Tibial nerve (tissue), 4 donors: ENCODE measurements at regions not wholly inside any gene's neighbourhood (a gene's known extent, or its start where the extent isn't known, plus 50 kb on each side); places are given as distances from the start of the nearest gene placed in this dataset.

ENCODE experiments used
- DNase-seq, 2 donors: peaks; one replicate each; pipeline ENCODE4 v3.0.0-alpha.2; 2019; ENCODE audit warnings: low spot score in 2 of 2
- H3K27ac ChIP-seq, 4 donors: fragments of 200-600 bp; sonication (generic) in 3 of 4; one replicate each; pipeline ENCODE4 v1.5.1; 2017 to 2019; ENCODE audit warnings: mild to moderate bottlenecking in 1 of 4
- H3K27me3 ChIP-seq, 2 donors: fragments of 200-600 bp; sonication (generic) in 1 of 2; one replicate each; pipeline versions ENCODE4 v1.5.1 to v1.6.0; 2017 to 2019
- H3K36me3 ChIP-seq, 3 donors: fragments of 200-600 bp; sonication (generic); one replicate each; pipeline ENCODE4 v1.5.1; 2018 to 2019
- H3K4me1 ChIP-seq, 4 donors: fragments of 200-600 bp; sonication (generic) in 3 of 4; one replicate each; pipeline ENCODE4 v1.5.1; 2017 to 2019
- H3K4me3 ChIP-seq, 4 donors: fragments of 200-600 bp; sonication (generic) in 3 of 4; one replicate each; pipeline ENCODE4 v1.5.1; 2017 to 2019; ENCODE audit warnings: mild to moderate bottlenecking in 1 of 4, moderate library complexity in 1 of 4
- H3K9me3 ChIP-seq, 4 donors: fragments of 200-600 bp; sonication (generic) in 3 of 4; one replicate each; pipeline ENCODE4 v1.5.1; 2017 to 2019
- EP300 ChIP-seq, 2 donors: sonication (generic); formaldehyde crosslinking; IDR thresholded peaks; one replicate each; pipeline ENCODE4 v1.6.1; 2017; ENCODE audit warnings: antibody characterized with exemption in 2 of 2, mild to moderate bottlenecking in 1 of 2
- POLR2A ChIP-seq, 2 donors: fragments of 450-650 bp; IDR thresholded peaks; one replicate each; pipeline ENCODE4 v1.6.1; 2017; ENCODE audit warnings: antibody characterized with exemption in 2 of 2, mild to moderate bottlenecking in 2 of 2, moderate library complexity in 2 of 2
- WGBS, 2 donors: methylation state at CpG; one replicate each; pipeline ENCODE4 v1.1.5; 2018; 5-methylcytosine and 5-hydroxymethylcytosine counted together
- TF ChIP-seq, protein P1 (sequence below), 5 experiments: fragments of 200-600 bp in 3 of 5; fragments of 450-650 bp in 2 of 5; sonication (generic) in 3 of 5; IDR thresholded peaks; one replicate each; pipeline ENCODE4 v1.5.1; 2016 to 2019; ENCODE audit warnings: antibody characterized with exemption in 5 of 5, mild to moderate bottlenecking in 3 of 5, moderate library complexity in 2 of 5

DNA sequence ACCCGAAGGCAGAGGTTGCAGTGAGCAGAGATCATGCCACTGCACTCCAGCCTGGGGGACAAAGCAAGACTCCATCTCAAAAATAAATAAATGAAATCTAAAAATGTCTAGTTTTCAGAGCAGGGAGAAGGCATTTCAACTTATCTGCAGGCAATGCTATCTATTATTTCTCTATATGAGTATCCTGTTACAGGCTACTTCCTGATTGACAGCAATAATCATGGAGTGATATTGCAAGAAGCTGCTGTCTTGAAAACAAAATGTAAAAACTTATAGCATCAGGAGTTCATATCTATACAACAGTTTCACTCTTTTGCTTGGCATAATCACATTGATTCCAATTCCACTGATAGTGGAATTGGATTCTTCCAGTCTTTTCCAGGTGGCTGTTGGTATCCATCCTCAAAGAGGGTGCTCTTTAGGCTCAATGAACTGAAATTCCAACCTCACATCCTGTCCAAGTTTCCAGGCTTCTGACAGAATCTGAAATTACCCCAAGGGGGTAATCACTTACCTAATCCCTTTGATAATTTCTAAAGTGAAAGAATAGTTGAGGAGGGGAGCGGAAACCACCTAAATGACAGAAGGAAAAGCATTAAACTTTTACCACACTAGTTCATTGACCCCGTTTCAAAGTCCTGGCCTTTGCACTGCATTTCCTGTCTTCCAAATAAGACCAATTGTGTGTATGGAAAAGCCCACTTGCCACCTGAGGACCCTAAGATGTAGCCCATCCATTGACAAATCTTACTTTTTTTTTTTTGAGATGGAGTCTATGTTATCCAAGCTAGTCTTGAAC is 107.6 kb downstream of the GLUL start:
- Histone ChIP-seq H3K27me3 (no peaks in the 10 kb centered on the region), H3K9me3 (no peaks in the 10 kb centered on the region)
- TF ChIP-seq EP300 (IDR thresholded peaks at IDR 0.05) (no peak), POLR2A (IDR thresholded peaks at IDR 0.05) (no peak)
- TF ChIP-seq, protein P1, sequence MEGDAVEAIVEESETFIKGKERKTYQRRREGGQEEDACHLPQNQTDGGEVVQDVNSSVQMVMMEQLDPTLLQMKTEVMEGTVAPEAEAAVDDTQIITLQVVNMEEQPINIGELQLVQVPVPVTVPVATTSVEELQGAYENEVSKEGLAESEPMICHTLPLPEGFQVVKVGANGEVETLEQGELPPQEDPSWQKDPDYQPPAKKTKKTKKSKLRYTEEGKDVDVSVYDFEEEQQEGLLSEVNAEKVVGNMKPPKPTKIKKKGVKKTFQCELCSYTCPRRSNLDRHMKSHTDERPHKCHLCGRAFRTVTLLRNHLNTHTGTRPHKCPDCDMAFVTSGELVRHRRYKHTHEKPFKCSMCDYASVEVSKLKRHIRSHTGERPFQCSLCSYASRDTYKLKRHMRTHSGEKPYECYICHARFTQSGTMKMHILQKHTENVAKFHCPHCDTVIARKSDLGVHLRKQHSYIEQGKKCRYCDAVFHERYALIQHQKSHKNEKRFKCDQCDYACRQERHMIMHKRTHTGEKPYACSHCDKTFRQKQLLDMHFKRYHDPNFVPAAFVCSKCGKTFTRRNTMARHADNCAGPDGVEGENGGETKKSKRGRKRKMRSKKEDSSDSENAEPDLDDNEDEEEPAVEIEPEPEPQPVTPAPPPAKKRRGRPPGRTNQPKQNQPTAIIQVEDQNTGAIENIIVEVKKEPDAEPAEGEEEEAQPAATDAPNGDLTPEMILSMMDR (IDR thresholded peaks at IDR 0.05): no peak

DNA sequence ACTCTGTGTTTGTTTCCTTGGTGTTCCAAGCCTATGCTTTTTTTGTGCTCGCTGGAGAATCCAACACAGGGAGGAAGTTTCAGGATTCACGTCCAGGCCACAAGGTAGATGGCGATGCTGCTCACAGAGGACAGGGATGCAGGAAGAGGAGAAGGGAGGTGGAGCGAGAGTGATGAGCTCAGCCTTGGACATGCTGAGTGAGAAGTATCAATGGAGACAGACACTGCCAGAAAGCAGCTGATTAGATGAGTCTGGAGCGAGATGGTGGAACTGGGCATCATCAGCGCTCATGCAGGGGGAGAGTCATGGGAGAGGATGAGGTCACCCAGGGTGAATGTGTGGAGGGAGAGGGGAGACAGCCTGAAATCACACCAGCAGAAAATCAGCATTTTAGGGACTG is 110.0 kb downstream of the GLUL start:
- no peak for TF ChIP-seq POLR2A (IDR thresholded peaks at IDR 0.05)
- TF ChIP-seq, protein P1 (IDR thresholded peaks at IDR 0.05): no peak
- Histone ChIP-seq H3K9me3 (no peaks in the 10 kb centered on the region), H3K4me1 (peaks cover 0 to 38% (median 27%) of the 10 kb centered on the region in 4 donors), H3K27ac (peak overlapping the region in 3 of 4 donors; percentile 45 to 93 (median 92)), H3K36me3 (no peaks in the 10 kb centered on the region), H3K27me3 (no peaks in the 10 kb centered on the region), H3K4me3 (no peak overlapping the region)
- DNase-seq: peak; percentile 27 to 29
- WGBS, 2 donors: 64 to 73% methylated on average over 6 of the region's 6 CpGs

More for the DNA sequence above, 107.6 kb downstream of the GLUL start:
- no peak overlapping the region for H3K4me3 ChIP-seq
- H3K36me3 ChIP-seq: no peaks in the 10 kb centered on the region
- DNase-seq: no peak
- no peak overlapping the region for H3K27ac ChIP-seq
- peaks cover 0 to 27% (median 20%) of the 10 kb centered on the region in 4 donors for H3K4me1 ChIP-seq
- WGBS, 2 donors: 81 to 85% methylated on average over 3 of the region's 3 CpGs

DNA sequence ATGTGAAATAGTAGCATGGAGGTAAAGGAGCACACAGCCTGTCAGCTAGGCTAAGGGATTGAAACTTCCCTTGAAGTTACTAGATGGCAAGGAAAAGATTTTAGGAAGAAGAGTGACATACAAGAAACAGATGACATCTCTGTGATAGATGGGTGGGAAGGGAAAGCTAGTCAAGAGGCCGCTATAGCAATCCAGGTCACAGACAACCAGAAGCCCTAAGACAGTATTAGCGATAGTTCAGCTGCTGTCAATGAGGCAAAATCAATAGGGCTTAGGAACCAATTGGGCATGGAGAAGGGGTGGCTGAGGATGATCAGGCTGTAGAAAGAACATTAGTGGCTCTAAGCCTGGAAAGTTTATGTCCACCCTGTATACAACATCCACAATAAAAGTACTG is 111.1 kb downstream of the GLUL start:
- TF ChIP-seq, protein P1 (IDR thresholded peaks at IDR 0.05): no peak
- TF ChIP-seq POLR2A (IDR thresholded peaks at IDR 0.05) (no peak), EP300 (IDR thresholded peaks at IDR 0.05) (no peak)
- no peaks in the 10 kb centered on the region for H3K36me3 ChIP-seq
- H3K9me3 ChIP-seq: no peaks in the 10 kb centered on the region
- H3K4me3 ChIP-seq: no peak overlapping the region
- 86 to 89% methylated on average over 2 of the region's 2 CpGs for WGBS, 2 donors
- peak overlapping the region; percentile 57 to 93 (median 88) for H3K27ac ChIP-seq
- peaks cover 0 to 38% (median 27%) of the 10 kb centered on the region in 4 donors for H3K4me1 ChIP-seq
- no peaks in the 10 kb centered on the region for H3K27me3 ChIP-seq
- DNase-seq: no peak

DNA sequence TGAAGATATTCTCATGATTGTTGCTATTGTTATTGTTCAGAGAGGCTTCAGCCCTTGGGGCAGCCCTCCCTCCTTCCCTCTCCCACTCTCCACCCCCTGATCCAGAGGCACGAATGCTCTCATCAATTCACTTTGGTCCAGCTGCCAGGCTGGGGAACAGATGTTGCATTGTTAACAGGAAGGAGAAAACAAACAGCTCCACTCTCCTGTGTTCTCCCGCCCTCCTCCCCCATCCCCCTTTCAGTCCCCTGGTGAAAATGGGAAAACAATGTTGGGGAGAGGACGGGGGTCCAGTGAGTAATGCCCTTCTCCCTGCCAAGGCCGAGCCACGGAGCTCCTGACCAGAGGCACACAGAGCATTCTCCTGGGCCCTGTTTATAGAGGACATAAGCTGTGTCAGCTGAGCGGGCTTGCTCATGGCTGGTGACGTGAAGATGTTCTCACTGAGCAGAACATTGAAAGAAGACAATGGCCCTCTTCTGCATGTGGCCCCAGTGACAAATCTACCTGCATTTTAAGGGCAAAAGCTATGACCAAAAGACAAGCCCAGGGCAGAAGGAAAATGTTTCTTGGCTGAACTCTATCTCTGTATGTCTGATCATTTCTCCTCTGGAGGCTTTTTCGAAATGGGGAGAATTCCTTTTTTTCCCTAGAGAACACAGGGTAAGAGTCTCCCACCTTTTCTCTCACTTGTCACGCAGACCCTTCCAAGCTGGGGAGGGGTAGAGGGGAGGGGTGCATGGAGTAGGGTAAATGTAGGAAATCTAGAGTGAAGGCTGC is 111.7 kb downstream of the GLUL start:
- Histone ChIP-seq H3K27ac (peak overlapping the region; percentile 57 to 93 (median 88)), H3K27me3 (no peaks in the 10 kb centered on the region), H3K4me3 (no peak overlapping the region), H3K9me3 (no peaks in the 10 kb centered on the region), H3K4me1 (peaks cover 0 to 38% (median 27%) of the 10 kb centered on the region in 4 donors), H3K36me3 (no peaks in the 10 kb centered on the region)
- whole genome bisulfite sequencing, 2 donors: 22 to 30% methylated on average over 9 of the region's 9 CpGs
- peak; percentile 66 to 70 for DNase-seq
- TF ChIP-seq, protein P1 (IDR thresholded peaks at IDR 0.05): no peak
- peak in 1 of 2 donors; percentile 4 for TF ChIP-seq POLR2A (IDR thresholded peaks at IDR 0.05)
- TF ChIP-seq EP300 (IDR thresholded peaks at IDR 0.05): peak; percentile 23 to 90

DNA sequence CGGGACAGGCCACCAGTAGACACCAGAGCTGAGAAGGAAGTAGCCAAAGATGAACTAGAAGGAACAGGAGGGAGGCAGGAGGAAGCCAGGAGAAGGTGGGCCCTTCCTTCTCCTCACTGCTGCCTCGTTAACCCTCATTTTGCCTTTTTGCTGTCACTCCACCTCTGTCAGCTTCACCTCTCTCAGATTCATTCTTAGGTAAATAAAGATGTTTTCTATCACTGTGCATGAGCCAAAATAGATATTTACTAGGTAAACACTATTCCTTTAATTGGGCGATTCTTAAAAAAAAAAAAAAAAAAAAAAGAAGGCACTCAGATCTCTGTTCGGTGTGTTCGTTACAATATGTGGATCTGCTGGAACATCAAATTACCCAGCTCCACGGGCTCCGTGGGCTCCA is 112.3 kb downstream of the GLUL start:
- Histone ChIP-seq H3K9me3 (no peaks in the 10 kb centered on the region), H3K4me3 (no peak overlapping the region), H3K27ac (peak overlapping the region; percentile 57 to 93 (median 88)), H3K36me3 (no peaks in the 10 kb centered on the region), H3K27me3 (no peaks in the 10 kb centered on the region), H3K4me1 (peaks cover 0 to 38% (median 27%) of the 10 kb centered on the region in 4 donors)
- 44 to 45% methylated on average over 7 of the region's 7 CpGs for WGBS, 2 donors
- DNase-seq: no peak
- no peak for TF ChIP-seq EP300 (IDR thresholded peaks at IDR 0.05)
- TF ChIP-seq POLR2A (IDR thresholded peaks at IDR 0.05): no peak
- TF ChIP-seq, protein P1 (IDR thresholded peaks at IDR 0.05): no peak
